OCI-LY1 (cell line): ENCODE measurements at regions not wholly inside any gene's neighbourhood (a gene's known extent, or its start where the extent isn't known, plus 50 kb on each side); places are given as distances from the start of the nearest gene placed in this dataset.

Source experiments
- CTCF ChIP-seq: fragments of 200-600 bp; sonication (generic), shearing (Covaris generic); IDR thresholded peaks from 2 replicates; pipeline ENCODE4 v1.5.1; 2017; ENCODE audit warnings: mild to moderate bottlenecking, antibody characterized with exemption, low read length, moderate library complexity, mixed read lengths
- EZH2 ChIP-seq: fragments of 200-600 bp; sonication (generic), shearing (Covaris generic); IDR thresholded peaks from 2 replicates; pipeline ENCODE4 v1.8.0; 2017; ENCODE audit warnings: borderline replicate concordance, mixed run types, mild to moderate bottlenecking, antibody characterized with exemption, low read length, moderate library complexity, mixed read lengths

- TF ChIP-seq CTCF (no peak), EZH2 (no peak)
These were observed 292.0 kb upstream of the DMRT1 start for GRCh38 chr9:549455-549997.
